IMR-90 (cell line): ENCODE measurements at regions not wholly inside any gene's neighbourhood (a gene's known extent, or its start where the extent isn't known, plus 50 kb on each side); places are given as distances from the start of the nearest gene placed in this dataset.

ENCODE experiments used
- ATAC-seq: fragments of 200-7000 bp; cut with Tn5 transposase; 2 replicates; pipeline ENCODE4 v1.9.1; 2020; ENCODE audit warnings: low read depth, mild to moderate bottlenecking, moderate library complexity
- BruUV-seq: library from RNA; stranded (reverse); fragments of 400-500 nt; replicated peaks from 2 replicates; lab custom pipeline; 2021; lab: Mats Ljungman, UMichigan
- CTCF ChIA-PET: fragments of 300-600 bp; formaldehyde crosslinking; extraction: SDS; loops from one replicate; lab custom pipeline; 2021; ENCODE audit warnings: antibody characterized with exemption; lab: Yijun Ruan, JAX
- POLR2A ChIA-PET: fragments of 300-600 bp; sonication (Branson Sonifier 250); formaldehyde crosslinking; loops from one replicate; lab custom pipeline; 2022; ENCODE audit warnings: antibody characterized with exemption; ENCODE audit not compliant: unreplicated experiment; lab: Charles Lee
- DNase-seq: peaks from one replicate; pipeline ENCODE4 v3.0.0; 2013
- H2AFZ ChIP-seq: replicated peaks from 2 replicates; pipeline ENCODE3; 2013; ENCODE audit warnings: low read length, mild to moderate bottlenecking; ENCODE audit not compliant: poor library complexity
- H2AK5ac ChIP-seq: 2 replicates; pipeline ENCODE4 v1.6.1; 2013; ENCODE audit warnings: low read depth, low read length, inconsistent platforms
- H2AK9ac ChIP-seq: replicated peaks from 2 replicates; pipeline ENCODE3; 2013; ENCODE audit warnings: mild to moderate bottlenecking, low read depth, low read length, moderate library complexity; ENCODE audit not compliant: poor library complexity
- H2BK120ac ChIP-seq: 2 replicates; pipeline ENCODE4 v1.6.1; 2013; ENCODE audit warnings: low read depth, low read length, inconsistent platforms
- H2BK15ac ChIP-seq: 3 replicates; pipeline ENCODE4 v1.6.1; 2013; ENCODE audit warnings: low read depth, low read length, inconsistent platforms
- H2BK20ac ChIP-seq: 2 replicates; pipeline ENCODE4 v1.6.1; 2013; ENCODE audit warnings: low read depth, mild to moderate bottlenecking, inconsistent platforms, low read length, moderate library complexity
- H2BK5ac ChIP-seq: 2 replicates; pipeline ENCODE4 v1.6.1; 2013; ENCODE audit warnings: mild to moderate bottlenecking, low read depth, low read length, inconsistent platforms; ENCODE audit not compliant: poor library complexity, severe bottlenecking
- H3K14ac ChIP-seq: replicated peaks from 2 replicates; pipeline ENCODE4 v1.6.1; 2013; ENCODE audit warnings: low read depth, low read length, inconsistent platforms
- H3K18ac ChIP-seq: 2 replicates; pipeline ENCODE4 v1.6.1; 2013; ENCODE audit warnings: low read depth, low read length, control low read depth
- H3K23ac ChIP-seq: 2 replicates; pipeline ENCODE4 v1.6.1; 2013; ENCODE audit warnings: low read depth, low read length, inconsistent platforms
- H3K27ac ChIP-seq: 2 replicates; pipeline ENCODE4 v1.5.1; 2013; ENCODE audit warnings: mild to moderate bottlenecking, control low read depth, low read length; ENCODE audit not compliant: insufficient read depth
- H3K27me3 ChIP-seq: 2 replicates; pipeline ENCODE4 v1.6.1; 2013; ENCODE audit warnings: low read length; ENCODE audit not compliant: control insufficient read depth, insufficient read depth
- H3K36me3 ChIP-seq: 2 replicates; pipeline ENCODE4 v1.6.1; 2013; ENCODE audit warnings: low read length, mixed read lengths; ENCODE audit not compliant: control insufficient read depth, insufficient read depth
- H3K4ac ChIP-seq: 2 replicates; pipeline ENCODE4 v1.6.1; 2013; ENCODE audit warnings: low read depth, low read length, inconsistent platforms
- H3K4me1 ChIP-seq: 2 replicates; pipeline ENCODE4 v1.6.1; 2013; ENCODE audit warnings: low read length, mixed read lengths; ENCODE audit not compliant: control insufficient read depth, insufficient read depth
- H3K4me2 ChIP-seq: 2 replicates; pipeline ENCODE4 v1.6.1; 2013; ENCODE audit warnings: low read depth, mild to moderate bottlenecking, control low read depth, low read length, moderate library complexity
- H3K4me3 ChIP-seq: 2 replicates; pipeline ENCODE4 v1.5.1; 2013; ENCODE audit warnings: low read depth, mild to moderate bottlenecking, control low read depth, low read length, moderate library complexity; ENCODE audit not compliant: insufficient read depth
- H3K56ac ChIP-seq: 2 replicates; pipeline ENCODE4 v1.6.1; 2013; ENCODE audit warnings: low read length, inconsistent platforms; ENCODE audit not compliant: insufficient read depth; ENCODE audit errors: extremely low read depth
- H3K79me1 ChIP-seq, 2 experiments: 2 replicates each; pipeline ENCODE4 v1.6.1; 2013; ENCODE audit warnings: low read length in 2 of 2, inconsistent platforms in 1 of 2, low read depth in 1 of 2
- H3K9ac ChIP-seq: 2 replicates; pipeline ENCODE4 v1.6.1; 2013; ENCODE audit warnings: low read depth, low read length, control low read depth
- H3K9me1 ChIP-seq: 2 replicates; pipeline ENCODE4 v1.6.1; 2013; ENCODE audit warnings: low read length, inconsistent platforms; ENCODE audit not compliant: insufficient read depth
- H3K9me3 ChIP-seq: 2 replicates; pipeline ENCODE4 v1.6.1; 2013; ENCODE audit warnings: low read length; ENCODE audit not compliant: control insufficient read depth, insufficient read depth
- H4K20me1 ChIP-seq: 2 replicates; pipeline ENCODE4 v1.6.1; 2013; ENCODE audit warnings: low read length, inconsistent platforms; ENCODE audit not compliant: insufficient read depth
- H4K5ac ChIP-seq: 2 replicates; pipeline ENCODE4 v1.6.1; 2013; ENCODE audit warnings: mild to moderate bottlenecking, low read depth, low read length, control low read depth
- H4K8ac ChIP-seq, 2 experiments: 2 replicates each; pipeline ENCODE4 v1.6.1; 2013; ENCODE audit warnings: low read depth in 2 of 2, low read length in 2 of 2, control low read depth in 1 of 2, inconsistent platforms in 1 of 2
- H4K91ac ChIP-seq: 2 replicates; pipeline ENCODE4 v1.6.1; 2013; ENCODE audit warnings: low read depth, low read length, inconsistent platforms; ENCODE audit not compliant: insufficient read depth
- CEBPB ChIP-seq: IDR thresholded peaks from 2 replicates; pipeline ENCODE4 v1.6.1; 2012; ENCODE audit warnings: low read depth, low read length, improper control_type of control experiment
- CHD1 ChIP-seq: IDR thresholded peaks from 2 replicates; pipeline ENCODE4 v1.6.1; 2012; ENCODE audit warnings: low read depth, low read length, improper control_type of control experiment
- ELK1 ChIP-seq: fragments of 150-350 bp; IDR thresholded peaks from 2 replicates; pipeline ENCODE4 v1.6.1; 2016; ENCODE audit warnings: low read depth, mild to moderate bottlenecking, low read length, moderate library complexity, borderline replicate concordance
- FOS ChIP-seq: fragments of 150-350 bp; IDR thresholded peaks from 2 replicates; pipeline ENCODE4 v1.6.1; 2016; ENCODE audit warnings: low read depth, low read length
- MAZ ChIP-seq: IDR thresholded peaks from 2 replicates; pipeline ENCODE4 v1.6.1; 2012; ENCODE audit warnings: low read depth, mild to moderate bottlenecking, low read length, improper control_type of control experiment, moderate library complexity, borderline replicate concordance
- RAD21 ChIP-seq: IDR thresholded peaks from 2 replicates; pipeline ENCODE4 v1.6.1; 2012; ENCODE audit warnings: low read length, improper control_type of control experiment
- WGBS, 2 experiments: methylation state at CpG; one replicate each; pipeline versions ENCODE4 v1.1.5 to v1.1.7; 2013; ENCODE audit warnings: missing lambda C conversion rate in 2 of 2; ENCODE audit not compliant: insufficient read length in 1 of 2; ENCODE audit errors: extremely low coverage in 2 of 2; 5-methylcytosine and 5-hydroxymethylcytosine counted together
- dilution Hi-C: fragments of 300-500 bp; cut with HindIII; formaldehyde crosslinking; loops from one replicate; pipeline ENCODE4 v1.14.3; 2018; ENCODE audit warnings: low sequenced_read_pairs; ENCODE audit not compliant: unreplicated experiment
- in situ Hi-C: fragments of 300-500 bp; cut with MboI; formaldehyde crosslinking; loops from 3 replicates; pipeline ENCODE4 v1.14.3; 2019; ENCODE audit warnings: low sequenced_read_pairs, inconsistent platforms, mixed read lengths
- intact Hi-C: fragments of 100-400 bp; cut with micrococcal nuclease; formaldehyde crosslinking; loops from 2 replicates; pipeline ENCODE4 v1.10.0; 2022

GRCh38 chr9:116008278-116008677 is 145.3 kb upstream of the PAPPA start:
- H2BK15ac ChIP-seq: no peak overlapping the region; the same call in 2 of the 3 replicates
- H3K23ac ChIP-seq: no peak overlapping the region
- no peak overlapping the region for H3K56ac ChIP-seq
- H3K4me2 ChIP-seq: no peak overlapping the region
- H3K4me3 ChIP-seq: no peak overlapping the region
- H3K14ac ChIP-seq: no peak overlapping the region
- ATAC-seq (no peak), DNase-seq (peak; percentile 52)
- in situ Hi-C loops: loop anchor here (10.0 kb wide), 1 partner anchor 63 kb away; no protein-coding TSS in a partner anchor
- no peak overlapping the region for H3K4ac ChIP-seq
- H3K9me3 ChIP-seq: peaks cover 2% of the 10 kb centered on the region; the same call in 1 of the 2 replicates
- no peak overlapping the region for H4K8ac ChIP-seq
- no peak overlapping the region for H3K27ac ChIP-seq
- H2AFZ ChIP-seq: no peak overlapping the region
- POLR2A ChIA-PET: no interaction called here
- 0 out of 2 replicates have a peak overlapping the region, but pooled peaks have one; percentile 20 for H2AK5ac ChIP-seq
- peaks cover 4% of the 10 kb centered on the region; the same call in 1 of the 2 replicates for H3K4me1 ChIP-seq
- dilution Hi-C loops: no loop called here
- CTCF ChIA-PET: no interaction called here
- no peak overlapping the region for H3K18ac ChIP-seq
- no peak for TF ChIP-seq ELK1
- no peak for TF ChIP-seq RAD21
- no peak for TF ChIP-seq CHD1
- no peak for TF ChIP-seq CEBPB
- TF ChIP-seq FOS: no peak
- TF ChIP-seq MAZ: no peak
- no peak overlapping the region for H2BK5ac ChIP-seq
- H3K9me1 ChIP-seq: peaks cover 3% of the 10 kb centered on the region; the same call in 1 of the 2 replicates
- intact Hi-C loops: no loop called here
- H3K36me3 ChIP-seq: no peaks in the 10 kb centered on the region
- no peak overlapping the region for H3K9ac ChIP-seq
- no CpG with 5 or more reads among the region's 5 CpGs for WGBS, 2 experiments
- H4K20me1 ChIP-seq: no peaks in the 10 kb centered on the region
- no peak overlapping the region for H4K5ac ChIP-seq
- no peaks in the 10 kb centered on the region for H3K27me3 ChIP-seq
- BruUV-seq: no TSS peak
- H2BK120ac ChIP-seq: no peak overlapping the region
- H4K91ac ChIP-seq: no peak overlapping the region
- no peak overlapping the region for H2BK20ac ChIP-seq
- H3K79me1 ChIP-seq: no peaks in the 10 kb centered on the region
- H2AK9ac ChIP-seq: no peak overlapping the region
